Vagina (tissue), 2 donors: ENCODE measurements at regions not wholly inside any gene's neighbourhood (a gene's known extent, or its start where the extent isn't known, plus 50 kb on each side); places are given as distances from the start of the nearest gene placed in this dataset.

Source experiments
- CTCF ChIP-seq, 3 experiments: fragments of 450-650 bp in 2 of 3; fragments of 200-600 bp in 1 of 3; sonication (generic) in 1 of 3; IDR thresholded peaks; one replicate each; pipeline ENCODE4 v1.5.1; 2017 to 2019; ENCODE audit warnings: antibody characterized with exemption in 3 of 3, mild to moderate bottlenecking in 2 of 3, moderate library complexity in 2 of 3
- POLR2A ChIP-seq, 2 donors: fragments of 450-650 bp; IDR thresholded peaks; one replicate each; pipeline ENCODE4 v1.6.1; 2017; ENCODE audit warnings: antibody characterized with exemption in 2 of 2, mild to moderate bottlenecking in 2 of 2, moderate library complexity in 2 of 2

GRCh38 chrX:134712272-134712671 lies 54.0 kb upstream of the PLAC1 start:
- TF ChIP-seq CTCF (IDR thresholded peaks at IDR 0.05) (no peak), POLR2A (IDR thresholded peaks at IDR 0.05) (no peak)
